ENCODE measurements at regions not wholly inside any gene's neighbourhood (a gene's known extent, or its start where the extent isn't known, plus 50 kb on each side); places are given as distances from the start of the nearest gene placed in this dataset.

DNA sequence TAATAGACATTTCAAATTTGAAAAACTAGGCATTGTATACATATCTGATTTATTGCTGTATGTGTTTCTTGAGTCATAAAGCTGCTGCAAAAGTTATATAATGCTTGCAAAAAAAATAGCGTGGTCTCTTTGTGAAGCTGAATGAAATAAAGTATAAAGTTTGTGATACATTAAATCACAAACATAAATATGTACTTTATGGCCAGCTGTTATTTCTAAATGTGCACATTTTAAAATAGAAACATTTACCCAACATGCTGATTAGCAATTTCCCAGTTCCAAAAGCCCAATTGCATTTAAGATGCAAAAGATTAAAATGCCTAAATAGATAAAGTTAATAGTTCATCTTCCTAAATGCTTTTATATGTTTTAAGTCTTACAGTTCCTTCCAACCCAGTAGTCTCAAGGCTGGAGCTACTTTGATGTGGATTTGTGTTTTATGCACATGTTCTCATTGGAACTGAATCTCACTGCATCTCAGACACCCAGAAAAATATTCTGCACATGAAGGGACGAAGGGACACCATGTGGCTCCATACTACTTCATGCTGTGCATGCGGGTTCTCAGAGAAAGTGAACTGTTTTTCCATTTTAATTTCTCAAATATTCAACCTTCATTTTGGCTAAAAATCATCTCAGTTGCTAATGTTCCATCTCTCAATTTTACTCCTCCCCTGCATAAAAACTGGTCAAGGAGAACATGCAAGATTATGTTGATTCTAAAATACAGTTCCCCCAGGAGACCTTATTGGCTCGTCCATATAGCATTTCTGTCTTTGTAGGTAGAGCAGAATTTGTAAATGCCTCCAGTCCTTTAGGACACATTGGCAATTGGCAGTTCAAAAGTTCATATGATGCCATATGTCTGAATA lies 304.6 kb downstream of the MTX2 start:
- H3K4me1 ChIP-seq (ENCODE audit: control insufficient read depth in 2 of 3, insufficient read depth in 2 of 3, low read depth in 1 of 3, low read length in 3 of 3) = peaks cover 0 to 2% (median 0%) of the 10 kb centered on the region in 3 donors
- no peak for FAIRE-seq
- no peak overlapping the region for H3K9ac ChIP-seq (ENCODE audit: low read length in 3 of 3)
- no peak overlapping the region for H3K4me3 ChIP-seq (ENCODE audit: low read length in 3 of 3)
- TF ChIP-seq, protein P1, sequence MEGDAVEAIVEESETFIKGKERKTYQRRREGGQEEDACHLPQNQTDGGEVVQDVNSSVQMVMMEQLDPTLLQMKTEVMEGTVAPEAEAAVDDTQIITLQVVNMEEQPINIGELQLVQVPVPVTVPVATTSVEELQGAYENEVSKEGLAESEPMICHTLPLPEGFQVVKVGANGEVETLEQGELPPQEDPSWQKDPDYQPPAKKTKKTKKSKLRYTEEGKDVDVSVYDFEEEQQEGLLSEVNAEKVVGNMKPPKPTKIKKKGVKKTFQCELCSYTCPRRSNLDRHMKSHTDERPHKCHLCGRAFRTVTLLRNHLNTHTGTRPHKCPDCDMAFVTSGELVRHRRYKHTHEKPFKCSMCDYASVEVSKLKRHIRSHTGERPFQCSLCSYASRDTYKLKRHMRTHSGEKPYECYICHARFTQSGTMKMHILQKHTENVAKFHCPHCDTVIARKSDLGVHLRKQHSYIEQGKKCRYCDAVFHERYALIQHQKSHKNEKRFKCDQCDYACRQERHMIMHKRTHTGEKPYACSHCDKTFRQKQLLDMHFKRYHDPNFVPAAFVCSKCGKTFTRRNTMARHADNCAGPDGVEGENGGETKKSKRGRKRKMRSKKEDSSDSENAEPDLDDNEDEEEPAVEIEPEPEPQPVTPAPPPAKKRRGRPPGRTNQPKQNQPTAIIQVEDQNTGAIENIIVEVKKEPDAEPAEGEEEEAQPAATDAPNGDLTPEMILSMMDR (IDR thresholded peaks at IDR 0.05; ENCODE audit: borderline replicate concordance, extremely low read depth, insufficient read depth) = no peak
- no peaks in the 10 kb centered on the region for H3K36me3 ChIP-seq (ENCODE audit: control insufficient read depth in 2 of 3, insufficient read depth in 3 of 3, low read length in 3 of 3)
- no peaks in the 10 kb centered on the region for H3K9me3 ChIP-seq (ENCODE audit: control insufficient read depth in 2 of 3, insufficient read depth in 1 of 3, low read length in 3 of 3)
- H3K27ac ChIP-seq (ENCODE audit: low read depth in 2 of 2, low read length in 2 of 2) = no peak overlapping the region
- intact Hi-C loops (cut with DNase I) = no loop called here
- H3K27me3 ChIP-seq (ENCODE audit: control insufficient read depth, insufficient read depth, low read length) = no peaks in the 10 kb centered on the region
- peak in 1 of 5 donors; percentile 75 for DNase-seq

DNA sequence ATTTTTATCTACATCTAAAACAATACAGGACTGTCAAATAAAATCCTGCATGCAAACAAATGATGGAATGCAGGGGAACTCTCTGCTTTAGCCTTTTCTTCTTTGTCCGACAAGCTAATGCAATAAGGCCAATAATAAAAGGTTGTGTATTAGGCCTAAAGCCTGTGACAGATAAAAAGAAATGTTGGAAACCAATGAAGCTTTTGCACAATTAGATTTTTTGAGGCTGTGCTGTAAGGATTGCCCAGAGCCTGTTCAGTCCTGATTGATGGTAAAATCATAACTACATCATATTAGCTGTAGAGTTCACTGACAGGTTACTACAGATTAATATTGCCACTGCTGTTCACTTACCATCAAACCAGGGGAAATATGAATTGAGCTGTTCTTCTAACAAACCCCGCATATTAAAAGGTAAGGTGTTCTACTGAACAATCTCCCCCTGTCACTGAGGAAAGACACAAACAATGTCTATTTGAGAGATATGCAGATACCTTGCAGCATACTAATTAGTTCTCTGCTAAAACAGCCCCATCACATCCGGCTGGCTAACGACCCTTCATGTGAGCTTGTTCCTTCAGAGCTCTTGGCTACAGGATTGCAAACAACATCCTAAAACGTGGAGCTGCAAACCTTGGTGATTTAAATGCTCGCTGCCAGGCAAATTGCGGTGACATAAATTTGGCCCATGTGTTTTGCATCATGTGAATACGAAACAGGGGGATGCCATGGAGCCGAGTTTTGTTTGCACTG lies 305.4 kb downstream of the MTX2 start:
- Histone ChIP-seq H3K9ac (ENCODE audit: low read length in 3 of 3) (no peak overlapping the region), H3K27ac (ENCODE audit: low read depth in 2 of 2, low read length in 2 of 2) (no peak overlapping the region), H3K4me1 (ENCODE audit: control insufficient read depth in 2 of 3, insufficient read depth in 2 of 3, low read depth in 1 of 3, low read length in 3 of 3) (peaks cover 0 to 2% (median 0%) of the 10 kb centered on the region in 3 donors), H3K4me3 (ENCODE audit: low read length in 3 of 3) (no peak overlapping the region), H3K36me3 (ENCODE audit: control insufficient read depth in 2 of 3, insufficient read depth in 3 of 3, low read length in 3 of 3) (no peaks in the 10 kb centered on the region), H3K9me3 (ENCODE audit: control insufficient read depth in 2 of 3, insufficient read depth in 1 of 3, low read length in 3 of 3) (no peaks in the 10 kb centered on the region), H3K27me3 (ENCODE audit: control insufficient read depth, insufficient read depth, low read length) (no peaks in the 10 kb centered on the region)
- TF ChIP-seq, protein P1 (IDR thresholded peaks at IDR 0.05; ENCODE audit: borderline replicate concordance, extremely low read depth, insufficient read depth) = no peak
- intact Hi-C loops (cut with DNase I) = no loop called here
- FAIRE-seq = no peak
- no peak for DNase-seq

DNA sequence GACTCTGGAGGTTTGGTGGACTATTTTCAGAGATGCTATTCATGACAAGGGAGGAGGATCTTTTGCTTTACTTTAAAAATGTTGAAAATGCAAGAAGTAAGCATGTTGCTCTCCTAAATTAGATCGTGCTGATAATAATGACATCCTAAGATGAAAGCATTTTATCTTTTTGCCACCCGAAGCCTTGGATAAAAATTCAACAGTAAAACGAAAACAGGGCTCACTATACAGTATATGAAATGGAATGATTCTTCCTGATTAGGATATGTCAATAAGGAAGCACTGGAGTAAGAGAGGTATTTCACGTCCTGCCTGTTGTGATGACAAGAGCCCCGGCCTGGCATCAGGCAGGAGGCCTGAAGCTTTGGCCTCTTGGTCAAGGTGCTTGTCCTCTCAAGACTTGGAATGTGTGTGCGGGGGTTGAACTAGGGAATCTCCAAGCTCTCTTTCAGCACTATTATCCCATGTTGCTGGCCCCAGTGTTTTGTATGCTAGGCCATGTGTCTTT lies 306.0 kb downstream of the MTX2 start:
- no peaks in the 10 kb centered on the region for H3K9me3 ChIP-seq (ENCODE audit: control insufficient read depth in 2 of 3, insufficient read depth in 1 of 3, low read length in 3 of 3)
- FAIRE-seq = no peak
- DNase-seq = no peak
- H3K27me3 ChIP-seq (ENCODE audit: control insufficient read depth, insufficient read depth, low read length) = no peaks in the 10 kb centered on the region
- H3K4me3 ChIP-seq (ENCODE audit: low read length in 3 of 3) = no peak overlapping the region
- H3K27ac ChIP-seq (ENCODE audit: low read depth in 2 of 2, low read length in 2 of 2) = no peak overlapping the region
- H3K9ac ChIP-seq (ENCODE audit: low read length in 3 of 3) = no peak overlapping the region
- H3K36me3 ChIP-seq (ENCODE audit: control insufficient read depth in 2 of 3, insufficient read depth in 3 of 3, low read length in 3 of 3) = no peaks in the 10 kb centered on the region
- peaks cover 0 to 2% (median 0%) of the 10 kb centered on the region in 3 donors for H3K4me1 ChIP-seq (ENCODE audit: control insufficient read depth in 2 of 3, insufficient read depth in 2 of 3, low read depth in 1 of 3, low read length in 3 of 3)
- TF ChIP-seq, protein P1 (IDR thresholded peaks at IDR 0.05; ENCODE audit: borderline replicate concordance, extremely low read depth, insufficient read depth) = no peak
- intact Hi-C loops (cut with DNase I) = no loop called here
